ENCODE measurements at regions not wholly inside any gene's neighbourhood (a gene's known extent, or its start where the extent isn't known, plus 50 kb on each side); places are given as distances from the start of the nearest gene placed in this dataset.

DNA sequence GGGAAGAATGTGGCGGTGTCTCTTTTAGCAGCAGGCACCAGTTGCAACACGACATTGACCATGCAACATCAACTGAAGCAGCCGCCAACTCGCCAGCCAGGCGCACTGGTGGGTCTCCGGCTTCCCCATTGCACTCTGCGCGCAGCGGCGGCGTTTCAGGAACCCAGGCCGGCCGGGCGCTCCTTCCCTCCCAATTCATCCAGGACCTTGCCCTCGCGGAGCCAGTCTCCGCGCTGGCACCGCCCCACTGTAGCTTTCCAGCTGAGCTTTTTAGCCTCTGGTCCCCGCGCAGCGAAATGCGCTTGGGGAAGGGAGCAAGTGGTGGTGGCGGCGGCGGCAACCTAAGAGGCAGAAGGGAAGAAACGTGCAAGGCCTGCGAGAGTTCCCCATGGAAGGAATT is 297.9 kb upstream of the RIMS1 start:
- DNase-seq, result no peak
- intact Hi-C loops (cut with DNase I), result no loop called here
- H3K4me1 ChIP-seq, result no peaks in the 10 kb centered on the region
- no peaks in the 10 kb centered on the region for H3K9me3 ChIP-seq
- no peak overlapping the region for H3K27ac ChIP-seq
- H3K4me3 ChIP-seq, result no peak overlapping the region
- H3K9ac ChIP-seq (ENCODE audit: low read depth in 2 of 2, low read length in 2 of 2), result no peak overlapping the region
- H3K36me3 ChIP-seq, result no peaks in the 10 kb centered on the region
- TF ChIP-seq, protein P1, sequence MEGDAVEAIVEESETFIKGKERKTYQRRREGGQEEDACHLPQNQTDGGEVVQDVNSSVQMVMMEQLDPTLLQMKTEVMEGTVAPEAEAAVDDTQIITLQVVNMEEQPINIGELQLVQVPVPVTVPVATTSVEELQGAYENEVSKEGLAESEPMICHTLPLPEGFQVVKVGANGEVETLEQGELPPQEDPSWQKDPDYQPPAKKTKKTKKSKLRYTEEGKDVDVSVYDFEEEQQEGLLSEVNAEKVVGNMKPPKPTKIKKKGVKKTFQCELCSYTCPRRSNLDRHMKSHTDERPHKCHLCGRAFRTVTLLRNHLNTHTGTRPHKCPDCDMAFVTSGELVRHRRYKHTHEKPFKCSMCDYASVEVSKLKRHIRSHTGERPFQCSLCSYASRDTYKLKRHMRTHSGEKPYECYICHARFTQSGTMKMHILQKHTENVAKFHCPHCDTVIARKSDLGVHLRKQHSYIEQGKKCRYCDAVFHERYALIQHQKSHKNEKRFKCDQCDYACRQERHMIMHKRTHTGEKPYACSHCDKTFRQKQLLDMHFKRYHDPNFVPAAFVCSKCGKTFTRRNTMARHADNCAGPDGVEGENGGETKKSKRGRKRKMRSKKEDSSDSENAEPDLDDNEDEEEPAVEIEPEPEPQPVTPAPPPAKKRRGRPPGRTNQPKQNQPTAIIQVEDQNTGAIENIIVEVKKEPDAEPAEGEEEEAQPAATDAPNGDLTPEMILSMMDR (IDR thresholded peaks at IDR 0.05), result no peak
- H3K27me3 ChIP-seq, result no peaks in the 10 kb centered on the region

- TF ChIP-seq, protein P1 (IDR thresholded peaks at IDR 0.05), result no peak
- H3K36me3 ChIP-seq, result no peaks in the 10 kb centered on the region
- H3K9ac ChIP-seq (ENCODE audit: low read depth in 2 of 2, low read length in 2 of 2), result no peak overlapping the region
- DNase-seq, result no peak
- no peaks in the 10 kb centered on the region for H3K4me1 ChIP-seq
- no peak overlapping the region for H3K27ac ChIP-seq
- no peaks in the 10 kb centered on the region for H3K27me3 ChIP-seq
- no peaks in the 10 kb centered on the region for H3K9me3 ChIP-seq
- intact Hi-C loops (cut with DNase I), result no loop called here
- no peak overlapping the region for H3K4me3 ChIP-seq
These were observed 297.1 kb upstream of the RIMS1 start for GRCh38 chr6:71589254-71589653.

GRCh38 chr6:71592643-71593042 is 293.7 kb upstream of the RIMS1 start:
- no peak overlapping the region for H3K4me3 ChIP-seq

DNA sequence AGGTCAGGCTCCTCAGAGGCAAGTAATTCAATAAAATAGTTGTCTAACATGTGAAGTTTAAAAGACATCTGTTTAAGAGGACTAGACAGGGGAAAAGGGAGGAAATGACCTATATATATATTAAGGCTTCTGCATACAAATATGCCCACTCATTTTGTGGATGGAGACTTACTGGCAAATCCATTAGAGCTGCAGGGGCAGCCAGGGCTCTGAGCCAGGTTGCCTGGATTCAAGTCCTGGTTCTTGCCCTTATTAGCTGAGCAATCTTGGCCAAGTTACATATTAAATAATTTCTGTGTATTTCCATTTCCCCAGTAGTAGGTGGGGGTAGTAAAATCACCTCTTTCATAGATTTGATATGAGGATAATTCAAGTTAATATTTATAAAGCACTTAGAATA is 287.0 kb upstream of the RIMS1 start:
- Histone ChIP-seq H3K27me3 (no peaks in the 10 kb centered on the region), H3K36me3 (no peaks in the 10 kb centered on the region), H3K4me3 (no peak overlapping the region), H3K27ac (no peak overlapping the region), H3K9me3 (no peaks in the 10 kb centered on the region), H3K9ac (ENCODE audit: low read depth in 2 of 2, low read length in 2 of 2) (no peak overlapping the region), H3K4me1 (no peaks in the 10 kb centered on the region)
- TF ChIP-seq, protein P1 (IDR thresholded peaks at IDR 0.05), result no peak
- no peak for DNase-seq
- intact Hi-C loops (cut with DNase I), result no loop called here

More at GRCh38 chr6:71592643-71593042, 293.7 kb upstream of the RIMS1 start:
- no peaks in the 10 kb centered on the region for H3K36me3 ChIP-seq
- intact Hi-C loops (cut with DNase I), result no loop called here
- no peak overlapping the region for H3K27ac ChIP-seq
- H3K9me3 ChIP-seq, result no peaks in the 10 kb centered on the region
- H3K27me3 ChIP-seq, result no peaks in the 10 kb centered on the region
- TF ChIP-seq, protein P1 (IDR thresholded peaks at IDR 0.05), result no peak
- no peaks in the 10 kb centered on the region for H3K4me1 ChIP-seq
- DNase-seq, result no peak
- no peak overlapping the region for H3K9ac ChIP-seq (ENCODE audit: low read depth in 2 of 2, low read length in 2 of 2)

DNA sequence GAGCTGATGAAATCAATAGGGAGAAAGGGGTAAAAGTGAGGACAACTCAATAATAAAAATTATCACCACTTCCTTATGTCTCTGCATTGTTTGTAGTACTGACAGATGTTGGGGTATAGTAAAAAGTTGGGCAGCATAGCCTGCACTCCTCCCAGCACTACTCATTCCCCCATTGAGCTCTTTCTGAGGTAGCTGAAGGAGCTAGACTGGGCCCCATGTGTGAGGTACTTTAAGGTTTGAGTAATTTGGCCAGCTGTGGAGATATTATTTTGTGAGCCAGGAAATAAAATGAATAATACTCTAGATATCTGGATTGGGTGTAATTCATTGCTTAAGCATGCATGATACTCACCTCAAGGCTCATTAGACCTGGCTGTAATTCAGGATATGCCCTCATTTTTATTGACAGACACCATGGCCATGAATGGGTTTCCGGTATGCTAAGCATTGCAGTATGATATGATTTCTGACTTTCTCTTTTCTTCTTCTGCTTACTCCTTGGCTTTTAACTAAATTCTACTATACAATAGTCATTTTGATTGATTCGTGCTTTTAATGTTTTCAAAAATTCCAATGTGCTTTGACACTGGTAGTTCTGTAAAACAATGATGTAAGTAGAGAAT is 283.9 kb upstream of the RIMS1 start:
- TF ChIP-seq, protein P1 (IDR thresholded peaks at IDR 0.05), result no peak
- DNase-seq, result no peak
- Histone ChIP-seq H3K27me3 (no peaks in the 10 kb centered on the region), H3K4me1 (no peaks in the 10 kb centered on the region), H3K9ac (ENCODE audit: low read depth in 2 of 2, low read length in 2 of 2) (no peak overlapping the region), H3K4me3 (no peak overlapping the region), H3K36me3 (no peaks in the 10 kb centered on the region), H3K9me3 (no peaks in the 10 kb centered on the region), H3K27ac (no peak overlapping the region)
- intact Hi-C loops (cut with DNase I), result no loop called here
